ENCODE measurements at regions not wholly inside any gene's neighbourhood (a gene's known extent, or its start where the extent isn't known, plus 50 kb on each side); places are given as distances from the start of the nearest gene placed in this dataset.

DNA sequence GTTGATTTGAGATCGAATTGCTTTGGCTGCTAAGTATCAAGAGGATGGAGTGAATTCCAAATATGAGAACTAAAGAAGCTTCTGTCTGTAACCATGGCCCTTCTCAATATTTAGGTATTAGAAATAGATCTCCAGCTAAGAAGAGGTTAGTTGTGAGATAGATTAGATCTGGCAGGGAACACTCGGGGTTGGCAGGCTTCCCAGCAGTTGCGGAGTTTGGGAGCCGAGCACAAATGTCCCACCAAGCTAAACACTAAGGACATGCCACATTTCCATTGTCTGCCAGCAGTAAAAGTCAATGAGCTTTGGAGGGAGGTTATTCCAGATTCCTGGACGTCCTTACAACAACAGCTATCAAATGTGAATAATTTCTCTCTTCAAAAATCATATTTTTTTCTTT is 85.8 kb downstream of the TAF11L14 start:
- no peak overlapping the region for H4K8ac ChIP-seq (replicated peaks; ENCODE audit: insufficient read length, low read depth, low read length)
- H2BK12ac ChIP-seq (ENCODE audit: insufficient read length, low read depth, low read length) = no peak overlapping the region
- no peak for DNase-seq
- no peaks in the 10 kb centered on the region for H3K79me1 ChIP-seq (ENCODE audit: insufficient read depth, low read depth, low read length, poor library complexity, severe bottlenecking)
- H3K56ac ChIP-seq (ENCODE audit: insufficient read length, low read depth, low read length) = no peak overlapping the region
- no peak overlapping the region for H2BK120ac ChIP-seq (ENCODE audit: low read depth, low read length, poor library complexity, severe bottlenecking)
- H3T11ph ChIP-seq (ENCODE audit: low read length) = no peak overlapping the region
- no peaks in the 10 kb centered on the region for H3K23me2 ChIP-seq (ENCODE audit: insufficient read length, low read depth, low read length, poor library complexity, severe bottlenecking)
- no peak overlapping the region for H3K4me2 ChIP-seq (ENCODE audit: insufficient read depth, insufficient read length, low read length)
- H3K9me3 ChIP-seq (ENCODE audit: control insufficient read depth, low read depth, low read length) = no peaks in the 10 kb centered on the region
- no peak overlapping the region for H2BK15ac ChIP-seq (ENCODE audit: low read depth, low read length)
- no peak overlapping the region for H2AK5ac ChIP-seq (ENCODE audit: insufficient read length, low read length)
- no peak overlapping the region for H3K23ac ChIP-seq (ENCODE audit: insufficient read length, low read depth, low read length)
- H3K4me3 Mint-ChIP-seq = no peak overlapping the region
- peak overlapping the region in 1 of 3 experiments; percentile 58; a peak in 2 of 7 replicates for H3K27ac Mint-ChIP-seq
- no peak overlapping the region for H4K91ac ChIP-seq (ENCODE audit: insufficient read length, low read depth, low read length)
- no CpG with 5 or more reads among the region's 5 CpGs for WGBS (ENCODE audit: extremely low coverage, insufficient read length, low lambda C conversion rate)
- H3K4me1 ChIP-seq (ENCODE audit: insufficient read depth, low read length) = no peaks in the 10 kb centered on the region
- no peaks in the 10 kb centered on the region for H4K20me1 ChIP-seq (ENCODE audit: control insufficient read depth, insufficient read depth, insufficient read length)
- TF ChIP-seq, protein P1, sequence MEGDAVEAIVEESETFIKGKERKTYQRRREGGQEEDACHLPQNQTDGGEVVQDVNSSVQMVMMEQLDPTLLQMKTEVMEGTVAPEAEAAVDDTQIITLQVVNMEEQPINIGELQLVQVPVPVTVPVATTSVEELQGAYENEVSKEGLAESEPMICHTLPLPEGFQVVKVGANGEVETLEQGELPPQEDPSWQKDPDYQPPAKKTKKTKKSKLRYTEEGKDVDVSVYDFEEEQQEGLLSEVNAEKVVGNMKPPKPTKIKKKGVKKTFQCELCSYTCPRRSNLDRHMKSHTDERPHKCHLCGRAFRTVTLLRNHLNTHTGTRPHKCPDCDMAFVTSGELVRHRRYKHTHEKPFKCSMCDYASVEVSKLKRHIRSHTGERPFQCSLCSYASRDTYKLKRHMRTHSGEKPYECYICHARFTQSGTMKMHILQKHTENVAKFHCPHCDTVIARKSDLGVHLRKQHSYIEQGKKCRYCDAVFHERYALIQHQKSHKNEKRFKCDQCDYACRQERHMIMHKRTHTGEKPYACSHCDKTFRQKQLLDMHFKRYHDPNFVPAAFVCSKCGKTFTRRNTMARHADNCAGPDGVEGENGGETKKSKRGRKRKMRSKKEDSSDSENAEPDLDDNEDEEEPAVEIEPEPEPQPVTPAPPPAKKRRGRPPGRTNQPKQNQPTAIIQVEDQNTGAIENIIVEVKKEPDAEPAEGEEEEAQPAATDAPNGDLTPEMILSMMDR (conservative IDR thresholded peaks at IDR 0.05) = no peak
- H2BK20ac ChIP-seq (ENCODE audit: low read depth, low read length, poor library complexity, severe bottlenecking) = no peak overlapping the region
- no peak overlapping the region for H3K27ac ChIP-seq (ENCODE audit: insufficient read length, low read depth, low read length)
- no peaks in the 10 kb centered on the region for H3K27me3 Mint-ChIP-seq (ENCODE audit: low read depth)
- H4K5ac ChIP-seq (ENCODE audit: insufficient read length, low read depth, low read length) = no peak overlapping the region
- H2BK5ac ChIP-seq (ENCODE audit: insufficient read length, low read length) = no peak overlapping the region
- no peak overlapping the region for H2AFZ ChIP-seq (ENCODE audit: low read length)
- peaks cover 0 to 2% (median 0%) of the 10 kb centered on the region in 3 experiments; a peak in 3 of 7 replicates for H3K36me3 Mint-ChIP-seq (ENCODE audit: insufficient read depth in 1 of 3, low read depth in 3 of 3)
- H3K27me3 ChIP-seq (ENCODE audit: insufficient read depth, low read length) = no peaks in the 10 kb centered on the region
- H3K4ac ChIP-seq (ENCODE audit: low read depth, low read length) = no peak overlapping the region
- no peak overlapping the region for H3K14ac ChIP-seq (ENCODE audit: insufficient read depth, low read length)
- H3K4me1 Mint-ChIP-seq = peaks cover 6 to 12% of the 10 kb centered on the region in 2 experiments; a peak in 2 of 4 replicates
- peaks cover 2 to 3% of the 10 kb centered on the region in 2 experiments; a peak in 4 of 5 replicates for H3K9me3 Mint-ChIP-seq
- H3K18ac ChIP-seq (ENCODE audit: insufficient read length, low read depth, low read length) = no peak overlapping the region
- H3K9ac ChIP-seq (ENCODE audit: extremely low read depth, insufficient read length, low read length) = no peak overlapping the region
- no peaks in the 10 kb centered on the region for H3K79me2 ChIP-seq (ENCODE audit: insufficient read depth, low read length)

Measured in H9 (cell line).